IMR-90 (cell line): ENCODE measurements at regions not wholly inside any gene's neighbourhood (a gene's known extent, or its start where the extent isn't known, plus 50 kb on each side); places are given as distances from the start of the nearest gene placed in this dataset.

ENCODE experiments used
- ATAC-seq: fragments of 200-7000 bp; cut with Tn5 transposase; 2 replicates; pipeline ENCODE4 v1.9.1; 2020; ENCODE audit warnings: low read depth, mild to moderate bottlenecking, moderate library complexity
- BruUV-seq: library from RNA; stranded (reverse); fragments of 400-500 nt; replicated peaks from 2 replicates; lab custom pipeline; 2021; lab: Mats Ljungman, UMichigan
- CTCF ChIA-PET: fragments of 300-600 bp; formaldehyde crosslinking; extraction: SDS; loops from one replicate; lab custom pipeline; 2021; ENCODE audit warnings: antibody characterized with exemption; lab: Yijun Ruan, JAX
- POLR2A ChIA-PET: fragments of 300-600 bp; sonication (Branson Sonifier 250); formaldehyde crosslinking; loops from one replicate; lab custom pipeline; 2022; ENCODE audit warnings: antibody characterized with exemption; ENCODE audit not compliant: unreplicated experiment; lab: Charles Lee
- DNase-seq: peaks from one replicate; pipeline ENCODE4 v3.0.0; 2013
- H2AFZ ChIP-seq: replicated peaks from 2 replicates; pipeline ENCODE3; 2013; ENCODE audit warnings: low read length, mild to moderate bottlenecking; ENCODE audit not compliant: poor library complexity
- H2AK5ac ChIP-seq: 2 replicates; pipeline ENCODE4 v1.6.1; 2013; ENCODE audit warnings: low read depth, low read length, inconsistent platforms
- H2AK9ac ChIP-seq: replicated peaks from 2 replicates; pipeline ENCODE3; 2013; ENCODE audit warnings: mild to moderate bottlenecking, low read depth, low read length, moderate library complexity; ENCODE audit not compliant: poor library complexity
- H2BK120ac ChIP-seq: 2 replicates; pipeline ENCODE4 v1.6.1; 2013; ENCODE audit warnings: low read depth, low read length, inconsistent platforms
- H2BK15ac ChIP-seq: 3 replicates; pipeline ENCODE4 v1.6.1; 2013; ENCODE audit warnings: low read depth, low read length, inconsistent platforms
- H2BK20ac ChIP-seq: 2 replicates; pipeline ENCODE4 v1.6.1; 2013; ENCODE audit warnings: low read depth, mild to moderate bottlenecking, inconsistent platforms, low read length, moderate library complexity
- H2BK5ac ChIP-seq: 2 replicates; pipeline ENCODE4 v1.6.1; 2013; ENCODE audit warnings: mild to moderate bottlenecking, low read depth, low read length, inconsistent platforms; ENCODE audit not compliant: poor library complexity, severe bottlenecking
- H3K14ac ChIP-seq: replicated peaks from 2 replicates; pipeline ENCODE4 v1.6.1; 2013; ENCODE audit warnings: low read depth, low read length, inconsistent platforms
- H3K18ac ChIP-seq: 2 replicates; pipeline ENCODE4 v1.6.1; 2013; ENCODE audit warnings: low read depth, low read length, control low read depth
- H3K23ac ChIP-seq: 2 replicates; pipeline ENCODE4 v1.6.1; 2013; ENCODE audit warnings: low read depth, low read length, inconsistent platforms
- H3K27ac ChIP-seq: 2 replicates; pipeline ENCODE4 v1.5.1; 2013; ENCODE audit warnings: mild to moderate bottlenecking, control low read depth, low read length; ENCODE audit not compliant: insufficient read depth
- H3K27me3 ChIP-seq: 2 replicates; pipeline ENCODE4 v1.6.1; 2013; ENCODE audit warnings: low read length; ENCODE audit not compliant: control insufficient read depth, insufficient read depth
- H3K36me3 ChIP-seq: 2 replicates; pipeline ENCODE4 v1.6.1; 2013; ENCODE audit warnings: low read length, mixed read lengths; ENCODE audit not compliant: control insufficient read depth, insufficient read depth
- H3K4ac ChIP-seq: 2 replicates; pipeline ENCODE4 v1.6.1; 2013; ENCODE audit warnings: low read depth, low read length, inconsistent platforms
- H3K4me1 ChIP-seq: 2 replicates; pipeline ENCODE4 v1.6.1; 2013; ENCODE audit warnings: low read length, mixed read lengths; ENCODE audit not compliant: control insufficient read depth, insufficient read depth
- H3K4me2 ChIP-seq: 2 replicates; pipeline ENCODE4 v1.6.1; 2013; ENCODE audit warnings: low read depth, mild to moderate bottlenecking, control low read depth, low read length, moderate library complexity
- H3K4me3 ChIP-seq: 2 replicates; pipeline ENCODE4 v1.5.1; 2013; ENCODE audit warnings: low read depth, mild to moderate bottlenecking, control low read depth, low read length, moderate library complexity; ENCODE audit not compliant: insufficient read depth
- H3K56ac ChIP-seq: 2 replicates; pipeline ENCODE4 v1.6.1; 2013; ENCODE audit warnings: low read length, inconsistent platforms; ENCODE audit not compliant: insufficient read depth; ENCODE audit errors: extremely low read depth
- H3K79me1 ChIP-seq, 2 experiments: 2 replicates each; pipeline ENCODE4 v1.6.1; 2013; ENCODE audit warnings: low read length in 2 of 2, inconsistent platforms in 1 of 2, low read depth in 1 of 2
- H3K9ac ChIP-seq: 2 replicates; pipeline ENCODE4 v1.6.1; 2013; ENCODE audit warnings: low read depth, low read length, control low read depth
- H3K9me1 ChIP-seq: 2 replicates; pipeline ENCODE4 v1.6.1; 2013; ENCODE audit warnings: low read length, inconsistent platforms; ENCODE audit not compliant: insufficient read depth
- H3K9me3 ChIP-seq: 2 replicates; pipeline ENCODE4 v1.6.1; 2013; ENCODE audit warnings: low read length; ENCODE audit not compliant: control insufficient read depth, insufficient read depth
- H4K20me1 ChIP-seq: 2 replicates; pipeline ENCODE4 v1.6.1; 2013; ENCODE audit warnings: low read length, inconsistent platforms; ENCODE audit not compliant: insufficient read depth
- H4K5ac ChIP-seq: 2 replicates; pipeline ENCODE4 v1.6.1; 2013; ENCODE audit warnings: mild to moderate bottlenecking, low read depth, low read length, control low read depth
- H4K8ac ChIP-seq, 2 experiments: 2 replicates each; pipeline ENCODE4 v1.6.1; 2013; ENCODE audit warnings: low read depth in 2 of 2, low read length in 2 of 2, control low read depth in 1 of 2, inconsistent platforms in 1 of 2
- H4K91ac ChIP-seq: 2 replicates; pipeline ENCODE4 v1.6.1; 2013; ENCODE audit warnings: low read depth, low read length, inconsistent platforms; ENCODE audit not compliant: insufficient read depth
- CEBPB ChIP-seq: IDR thresholded peaks from 2 replicates; pipeline ENCODE4 v1.6.1; 2012; ENCODE audit warnings: low read depth, low read length, improper control_type of control experiment
- CTCF ChIP-seq: conservative IDR thresholded peaks from 2 replicates; pipeline ENCODE4 v1.5.1; 2012; ENCODE audit warnings: mild to moderate bottlenecking, low read depth, low read length, improper control_type of control experiment
- MXI1 ChIP-seq: IDR thresholded peaks from 2 replicates; pipeline ENCODE4 v1.6.1; 2012; ENCODE audit warnings: low read depth, mild to moderate bottlenecking, low read length, moderate library complexity, borderline replicate concordance
- SMC3 ChIP-seq: fragments of 150-350 bp; IDR thresholded peaks from 2 replicates; pipeline ENCODE4 v1.6.1; 2016; ENCODE audit warnings: low read depth, mild to moderate bottlenecking, antibody characterized with exemption, low read length, moderate library complexity
- dilution Hi-C: fragments of 300-500 bp; cut with HindIII; formaldehyde crosslinking; loops from one replicate; pipeline ENCODE4 v1.14.3; 2018; ENCODE audit warnings: low sequenced_read_pairs; ENCODE audit not compliant: unreplicated experiment
- in situ Hi-C: fragments of 300-500 bp; cut with MboI; formaldehyde crosslinking; loops from 3 replicates; pipeline ENCODE4 v1.14.3; 2019; ENCODE audit warnings: low sequenced_read_pairs, inconsistent platforms, mixed read lengths
- intact Hi-C: fragments of 100-400 bp; cut with micrococcal nuclease; formaldehyde crosslinking; loops from 2 replicates; pipeline ENCODE4 v1.10.0; 2022

GRCh38 chr2:186189816-186190215 is 296.2 kb upstream of the ZC3H15 start:
- no peak overlapping the region for H3K18ac ChIP-seq
- intact Hi-C loops = no loop called here
- H3K4ac ChIP-seq = no peak overlapping the region
- CTCF ChIA-PET = no interaction called here
- H2AK9ac ChIP-seq = no peak overlapping the region
- POLR2A ChIA-PET = no interaction called here
- no peak for ATAC-seq
- H3K27me3 ChIP-seq = no peaks in the 10 kb centered on the region
- no peak overlapping the region for H2BK120ac ChIP-seq
- TF ChIP-seq CTCF = no peak
- TF ChIP-seq CEBPB = no peak
- no peak for TF ChIP-seq MXI1
- TF ChIP-seq SMC3 = no peak
- H3K56ac ChIP-seq = no peak overlapping the region
- H3K79me1 ChIP-seq = no peaks in the 10 kb centered on the region
- no TSS peak for BruUV-seq
- H2AK5ac ChIP-seq = no peak overlapping the region
- no peak overlapping the region for H2AFZ ChIP-seq
- no peak overlapping the region for H3K4me2 ChIP-seq
- H2BK15ac ChIP-seq = no peak overlapping the region
- H3K27ac ChIP-seq = no peak overlapping the region
- no peak overlapping the region for H3K9ac ChIP-seq
- in situ Hi-C loops = no loop called here
- no peak overlapping the region for H3K14ac ChIP-seq
- H2BK20ac ChIP-seq = no peak overlapping the region
- no peaks in the 10 kb centered on the region for H3K9me3 ChIP-seq
- no peaks in the 10 kb centered on the region for H4K20me1 ChIP-seq
- no peak for DNase-seq
- H2BK5ac ChIP-seq = no peak overlapping the region
- no peak overlapping the region for H3K23ac ChIP-seq
- H3K4me1 ChIP-seq = no peaks in the 10 kb centered on the region
- dilution Hi-C loops = no loop called here
- H4K5ac ChIP-seq = no peak overlapping the region
- H3K36me3 ChIP-seq = no peaks in the 10 kb centered on the region
- H3K9me1 ChIP-seq = no peaks in the 10 kb centered on the region
- no peak overlapping the region for H4K8ac ChIP-seq
- H3K4me3 ChIP-seq = no peak overlapping the region
- H4K91ac ChIP-seq = no peak overlapping the region
